ENCODE measurements at regions not wholly inside any gene's neighbourhood (a gene's known extent, or its start where the extent isn't known, plus 50 kb on each side); places are given as distances from the start of the nearest gene placed in this dataset.

DNA sequence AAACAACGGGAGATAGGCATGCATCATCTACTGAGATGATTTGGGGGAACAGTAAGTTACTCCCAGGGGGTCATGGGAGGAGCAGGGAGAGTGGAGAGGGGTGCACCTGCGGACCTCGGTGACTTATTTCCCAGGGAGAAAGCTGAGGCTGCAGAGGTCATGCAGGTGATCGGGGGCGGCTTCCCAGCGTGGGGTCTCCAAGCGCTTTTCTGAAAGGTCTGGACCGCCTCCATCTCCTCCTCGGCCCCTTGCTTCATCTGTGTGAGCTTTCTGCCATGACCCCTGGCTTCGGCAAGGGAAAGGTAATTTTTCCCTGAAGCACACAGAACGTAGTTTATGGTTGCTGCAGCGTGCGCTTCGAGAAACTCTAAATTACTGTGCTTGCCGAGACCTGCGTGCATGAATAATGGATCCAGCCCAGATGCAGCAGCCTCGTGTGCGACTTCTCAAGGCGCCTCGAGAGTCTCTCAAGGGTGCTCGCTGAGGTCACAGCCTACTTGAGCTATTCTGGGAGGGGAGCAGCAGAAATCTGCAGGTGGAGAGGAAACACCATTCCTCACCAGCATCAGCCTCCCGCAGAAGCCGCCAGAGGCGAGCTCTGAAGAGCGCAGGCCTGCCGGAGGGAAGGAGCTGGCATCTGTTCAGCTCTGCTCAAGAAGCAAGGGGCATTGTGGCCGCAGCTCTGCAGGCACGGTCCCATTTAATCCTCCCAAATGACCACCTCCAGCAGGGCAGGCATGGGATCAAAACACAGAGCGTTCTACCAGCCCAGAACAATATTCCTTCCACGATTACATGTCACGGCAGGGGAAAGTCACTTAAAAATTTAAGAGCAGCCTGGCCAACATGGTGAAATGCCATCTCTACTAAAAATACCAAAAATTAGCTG is 308.4 kb upstream of the MYT1L start:
- no peak for DNase-seq
- no peaks in the 10 kb centered on the region; the same call in none of the 2 replicates for H3K27me3 Mint-ChIP-seq (ENCODE audit: insufficient read depth)
- H3K36me3 Mint-ChIP-seq (ENCODE audit: low read depth), result peaks cover 16% of the 10 kb centered on the region
- peaks cover 66% of the 10 kb centered on the region for H3K9me3 Mint-ChIP-seq
- no peak overlapping the region for H3K27ac Mint-ChIP-seq
- no peak overlapping the region for H3K4me3 Mint-ChIP-seq
- no peaks in the 10 kb centered on the region for H3K4me1 Mint-ChIP-seq (ENCODE audit: low read depth)
- TF ChIP-seq, protein P1, sequence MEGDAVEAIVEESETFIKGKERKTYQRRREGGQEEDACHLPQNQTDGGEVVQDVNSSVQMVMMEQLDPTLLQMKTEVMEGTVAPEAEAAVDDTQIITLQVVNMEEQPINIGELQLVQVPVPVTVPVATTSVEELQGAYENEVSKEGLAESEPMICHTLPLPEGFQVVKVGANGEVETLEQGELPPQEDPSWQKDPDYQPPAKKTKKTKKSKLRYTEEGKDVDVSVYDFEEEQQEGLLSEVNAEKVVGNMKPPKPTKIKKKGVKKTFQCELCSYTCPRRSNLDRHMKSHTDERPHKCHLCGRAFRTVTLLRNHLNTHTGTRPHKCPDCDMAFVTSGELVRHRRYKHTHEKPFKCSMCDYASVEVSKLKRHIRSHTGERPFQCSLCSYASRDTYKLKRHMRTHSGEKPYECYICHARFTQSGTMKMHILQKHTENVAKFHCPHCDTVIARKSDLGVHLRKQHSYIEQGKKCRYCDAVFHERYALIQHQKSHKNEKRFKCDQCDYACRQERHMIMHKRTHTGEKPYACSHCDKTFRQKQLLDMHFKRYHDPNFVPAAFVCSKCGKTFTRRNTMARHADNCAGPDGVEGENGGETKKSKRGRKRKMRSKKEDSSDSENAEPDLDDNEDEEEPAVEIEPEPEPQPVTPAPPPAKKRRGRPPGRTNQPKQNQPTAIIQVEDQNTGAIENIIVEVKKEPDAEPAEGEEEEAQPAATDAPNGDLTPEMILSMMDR (IDR thresholded peaks at IDR 0.05), result no peak

DNA sequence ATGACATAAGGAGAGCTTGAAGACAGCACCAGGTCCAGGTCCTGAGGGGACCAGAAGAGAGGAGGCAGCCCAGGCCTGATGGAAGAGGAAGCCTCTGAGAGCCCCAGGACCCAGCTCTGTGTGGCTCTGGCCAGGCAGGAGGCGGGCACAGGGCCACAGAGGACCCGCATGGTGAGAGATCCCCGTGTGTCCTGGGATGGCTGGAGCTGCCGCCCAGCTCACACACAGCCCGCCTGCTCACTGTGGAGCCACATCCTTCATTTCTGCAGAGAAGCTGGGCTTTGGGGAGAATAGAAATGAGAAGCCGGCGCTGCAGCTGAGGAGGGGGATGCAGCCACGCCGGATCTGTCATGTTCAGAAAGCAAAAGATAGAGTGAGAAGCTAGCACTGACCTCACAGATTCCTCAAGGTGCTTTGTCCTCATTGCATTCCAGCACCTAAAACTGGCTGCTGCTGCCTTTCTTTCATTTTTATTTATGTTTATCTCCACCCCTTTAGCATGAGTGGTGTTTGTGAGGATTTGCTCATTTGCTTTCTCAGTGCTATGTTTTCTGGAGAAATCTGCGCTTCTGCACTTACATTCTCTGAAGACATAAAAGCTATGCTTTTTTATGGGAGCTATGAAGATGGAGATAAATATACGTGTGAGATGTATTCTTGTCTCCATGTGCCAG is 307.6 kb upstream of the MYT1L start:
- Mint-ChIP-seq H3K27me3 (ENCODE audit: insufficient read depth) (no peaks in the 10 kb centered on the region; the same call in 1 of the 2 replicates), H3K4me3 (no peak overlapping the region), H3K27ac (no peak overlapping the region), H3K4me1 (ENCODE audit: low read depth) (no peaks in the 10 kb centered on the region), H3K36me3 (ENCODE audit: low read depth) (peaks cover 8% of the 10 kb centered on the region), H3K9me3 (peaks cover 66% of the 10 kb centered on the region)
- DNase-seq, result no peak
- TF ChIP-seq, protein P1 (IDR thresholded peaks at IDR 0.05), result no peak

DNA sequence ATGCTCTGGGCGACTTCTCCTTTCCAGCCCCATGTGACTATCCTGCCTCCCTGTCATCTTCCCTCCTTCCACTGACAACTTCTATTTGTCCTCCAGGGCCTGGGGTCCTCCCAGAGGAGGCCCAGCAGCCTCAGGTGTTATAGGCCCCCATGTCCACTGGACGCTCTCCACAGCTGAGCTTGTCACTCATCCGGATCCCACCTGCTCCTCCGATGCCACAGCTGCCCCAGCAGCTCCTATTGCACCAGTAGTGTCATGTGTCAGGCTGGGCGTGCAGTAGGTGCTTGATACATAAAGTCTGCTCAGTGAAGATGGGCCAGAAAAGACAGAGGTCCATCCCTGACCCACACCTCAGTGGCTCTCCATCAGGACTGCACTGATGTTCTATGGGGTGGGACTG is 305.7 kb upstream of the MYT1L start:
- peaks cover 67% of the 10 kb centered on the region for H3K9me3 Mint-ChIP-seq
- no peaks in the 10 kb centered on the region; the same call in 1 of the 2 replicates for H3K27me3 Mint-ChIP-seq (ENCODE audit: insufficient read depth)
- TF ChIP-seq, protein P1 (IDR thresholded peaks at IDR 0.05), result no peak
- H3K27ac Mint-ChIP-seq, result no peak overlapping the region
- H3K36me3 Mint-ChIP-seq (ENCODE audit: low read depth), result peaks cover 9% of the 10 kb centered on the region
- H3K4me3 Mint-ChIP-seq, result no peak overlapping the region
- DNase-seq, result no peak
- H3K4me1 Mint-ChIP-seq (ENCODE audit: low read depth), result no peaks in the 10 kb centered on the region

DNA sequence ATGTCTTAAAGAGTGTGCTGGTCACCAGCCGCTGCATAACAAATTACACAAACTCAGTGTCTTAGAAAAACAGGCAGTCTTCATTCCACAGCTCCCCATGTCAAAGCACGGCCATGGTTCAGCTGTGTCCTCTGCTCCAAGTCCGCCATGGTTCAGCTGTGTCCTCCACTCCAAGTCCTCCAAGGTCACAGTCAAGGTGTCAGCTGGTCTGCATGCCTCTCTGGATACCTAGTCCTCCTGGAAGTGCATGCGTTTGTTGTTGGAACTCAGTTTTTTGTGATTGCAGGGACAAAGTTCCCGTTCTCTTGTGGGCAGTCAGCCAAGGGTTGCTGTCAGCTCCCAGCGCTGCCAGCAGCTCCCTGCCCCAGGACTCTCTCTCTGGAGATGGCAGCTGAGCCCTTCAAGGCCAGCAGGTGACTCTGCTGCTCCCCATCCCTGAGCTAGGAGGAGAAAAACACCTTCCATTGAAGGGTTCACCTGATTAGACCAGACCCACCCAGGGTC is 304.0 kb upstream of the MYT1L start:
- Mint-ChIP-seq H3K27me3 (ENCODE audit: insufficient read depth) (peaks cover 2% of the 10 kb centered on the region), H3K36me3 (ENCODE audit: low read depth) (peaks cover 16% of the 10 kb centered on the region), H3K4me1 (ENCODE audit: low read depth) (no peaks in the 10 kb centered on the region), H3K27ac (no peak overlapping the region), H3K9me3 (peaks cover 80% of the 10 kb centered on the region), H3K4me3 (no peak overlapping the region)
- TF ChIP-seq, protein P1 (IDR thresholded peaks at IDR 0.05), result no peak
- no peak for DNase-seq

DNA sequence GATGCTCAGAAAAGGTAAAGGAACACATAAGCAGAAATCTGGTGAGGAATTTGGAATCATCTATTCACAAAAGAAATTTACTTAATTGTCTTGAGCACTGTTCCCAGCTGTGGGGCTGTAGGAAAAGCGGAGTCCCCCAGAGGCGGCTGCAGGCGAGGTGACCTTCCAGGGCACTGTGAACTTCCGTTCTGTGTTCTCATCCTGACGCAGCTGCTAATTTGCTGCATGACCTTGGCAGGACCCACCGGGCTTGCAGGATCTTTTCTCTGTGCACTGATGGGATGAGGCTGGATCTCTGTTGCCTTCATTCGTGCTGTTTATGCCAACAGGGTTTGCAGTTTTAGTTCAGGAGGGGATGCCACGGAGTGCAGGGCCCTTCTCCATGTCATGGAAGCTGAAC is 301.9 kb upstream of the MYT1L start:
- no peak overlapping the region for H3K27ac Mint-ChIP-seq
- DNase-seq, result no peak

More for the DNA sequence above, 301.9 kb upstream of the MYT1L start:
- H3K4me3 Mint-ChIP-seq, result no peak overlapping the region
- peaks cover 79% of the 10 kb centered on the region for H3K9me3 Mint-ChIP-seq
- no peaks in the 10 kb centered on the region for H3K4me1 Mint-ChIP-seq (ENCODE audit: low read depth)
- peaks cover 2% of the 10 kb centered on the region; the same call in 1 of the 2 replicates for H3K27me3 Mint-ChIP-seq (ENCODE audit: insufficient read depth)
- peaks cover 16% of the 10 kb centered on the region for H3K36me3 Mint-ChIP-seq (ENCODE audit: low read depth)
- TF ChIP-seq, protein P1 (IDR thresholded peaks at IDR 0.05), result no peak

All from HFFc6 (cell line).